NK-92 treated with Interleukin-12 subunit alpha and Interleukin-12 subunit beta, amount 100 ng/mL, for 24 hours (cell line): ENCODE measurements at regions not wholly inside any gene's neighbourhood (a gene's known extent, or its start where the extent isn't known, plus 50 kb on each side); places are given as distances from the start of the nearest gene placed in this dataset.

Experiments
- DNase-seq: peaks from one replicate; lab custom pipeline; 2025; lab: John Stamatoyannopoulos, UW

DNA sequence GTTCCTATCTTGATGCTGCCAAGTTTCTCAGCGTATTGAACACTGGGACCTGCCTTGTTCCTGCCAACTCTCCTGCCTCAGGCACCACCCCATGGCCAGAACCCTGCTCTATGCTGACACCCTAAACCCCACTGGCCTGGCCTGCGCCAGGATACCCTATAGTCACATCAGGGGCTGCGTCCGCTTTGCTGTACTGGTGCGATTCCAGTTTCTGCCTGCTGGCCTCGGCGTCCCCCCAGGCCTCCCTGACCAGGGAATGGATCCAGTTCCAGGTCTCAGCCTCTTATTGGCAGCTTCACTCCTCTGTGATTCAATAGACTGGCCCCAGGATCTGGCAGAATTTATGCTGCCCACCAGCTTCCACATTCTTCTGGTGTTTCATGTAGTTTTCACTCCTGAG lies 55.0 kb downstream of the GPR6 start:
- no peak for DNase-seq

DNA sequence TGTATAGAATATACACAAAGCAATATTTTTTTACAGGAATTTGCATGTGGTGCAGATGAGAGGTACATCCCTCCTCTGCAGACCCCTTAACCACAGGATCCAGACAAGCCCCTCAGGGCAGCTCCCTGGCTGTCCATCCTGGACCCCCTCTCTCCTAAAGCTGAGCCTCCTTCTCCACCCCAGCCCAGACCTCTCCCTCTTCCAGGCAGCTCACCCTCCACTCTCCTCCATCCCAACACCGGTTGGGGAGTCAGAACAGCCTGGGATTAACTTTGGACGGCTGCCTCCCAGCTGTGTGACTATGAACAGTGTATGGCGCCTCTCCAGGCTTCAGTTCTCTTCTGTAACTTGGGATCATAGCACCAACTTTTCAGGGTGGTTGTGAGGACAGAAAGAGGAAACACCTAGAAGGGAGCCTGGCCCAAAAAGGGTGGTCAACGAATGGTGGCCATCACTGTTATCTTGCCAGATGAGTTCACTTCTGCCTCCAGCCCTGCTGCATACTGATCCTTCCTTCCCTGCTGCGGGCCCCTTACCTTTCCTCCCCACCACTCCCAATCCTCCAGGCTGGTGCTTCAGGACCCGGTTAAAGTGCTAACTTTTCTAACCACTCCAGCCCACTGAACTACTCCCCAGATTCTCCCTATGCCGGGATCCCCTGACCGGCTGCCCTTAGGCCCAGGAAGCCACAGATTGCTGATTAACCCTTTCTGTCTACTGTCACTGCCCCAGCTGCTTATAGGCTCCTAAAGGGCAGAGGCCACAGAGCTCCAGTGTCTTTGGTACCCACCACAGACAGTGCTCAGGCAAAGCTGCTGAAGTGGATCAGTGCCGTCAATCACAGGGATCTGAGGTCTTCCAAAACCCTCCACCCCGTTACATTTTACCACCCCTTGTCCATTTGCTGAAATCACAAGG lies 55.9 kb downstream of the GPR6 start:
- no peak for DNase-seq

- no peak for DNase-seq
Measured at GRCh38 chr6:110034667-110035036, 56.5 kb downstream of the GPR6 start.

DNA sequence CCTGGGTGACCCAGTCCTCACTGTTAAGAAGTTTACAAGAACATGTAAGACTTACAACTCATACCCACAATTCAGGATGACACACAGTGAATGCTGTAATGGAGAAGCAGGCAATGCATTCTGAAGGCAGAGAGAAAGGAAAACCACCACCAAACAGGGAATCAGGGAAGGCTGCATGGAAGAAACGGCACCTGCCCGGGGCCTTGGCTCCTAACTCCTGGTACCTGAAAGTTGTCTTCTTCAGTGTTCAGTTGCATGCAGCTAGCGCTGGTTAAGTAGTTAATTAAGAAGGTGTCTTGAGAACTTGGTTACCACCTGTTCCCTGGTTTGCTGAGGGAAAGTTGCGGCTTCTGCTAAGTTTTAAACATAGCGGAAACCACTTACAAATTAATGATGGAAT lies 57.2 kb downstream of the GPR6 start:
- no peak for DNase-seq

DNA sequence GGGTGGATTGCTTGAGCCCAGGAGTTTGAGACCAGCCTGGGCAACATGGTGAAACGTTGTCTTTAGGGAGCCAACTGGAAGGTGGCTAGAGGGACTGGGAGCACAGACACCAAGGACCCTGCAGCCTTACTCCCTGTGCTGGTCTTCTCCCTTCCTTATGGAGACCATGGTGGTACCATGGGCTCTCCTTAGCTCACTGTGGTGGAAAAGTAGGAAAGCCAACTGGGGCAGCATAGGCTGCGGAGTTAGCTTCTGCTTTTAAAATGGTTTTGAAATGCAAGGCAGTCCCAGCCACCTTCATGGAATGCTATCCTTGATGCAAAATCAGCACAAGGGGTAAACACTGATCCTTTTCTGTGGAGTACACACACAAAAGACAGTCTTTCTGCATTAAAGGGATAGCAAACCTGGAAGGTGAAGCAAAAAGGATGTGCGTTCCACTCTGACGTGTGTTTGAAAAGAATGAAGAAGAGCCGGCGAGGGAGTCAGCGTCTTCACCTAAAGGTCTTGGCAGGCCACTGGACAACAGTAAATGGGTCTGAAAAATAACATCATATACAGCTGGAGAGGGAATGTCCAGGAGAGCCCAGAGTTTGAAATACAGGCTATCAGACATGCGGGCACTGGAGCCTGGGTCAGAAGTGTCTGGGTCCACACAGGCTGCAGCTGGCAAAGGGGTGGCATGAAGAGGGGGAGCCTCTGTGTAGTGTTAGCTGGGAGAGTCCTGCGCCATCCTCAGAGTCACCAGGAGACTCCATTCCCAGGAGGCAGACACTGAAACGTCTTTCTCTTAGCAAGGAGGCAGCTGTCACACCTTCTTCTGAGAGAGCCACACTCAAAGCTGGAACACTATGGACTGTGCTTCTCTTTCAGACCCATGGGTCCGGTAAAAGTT lies 58.5 kb downstream of the GPR6 start:
- no peak for DNase-seq

DNA sequence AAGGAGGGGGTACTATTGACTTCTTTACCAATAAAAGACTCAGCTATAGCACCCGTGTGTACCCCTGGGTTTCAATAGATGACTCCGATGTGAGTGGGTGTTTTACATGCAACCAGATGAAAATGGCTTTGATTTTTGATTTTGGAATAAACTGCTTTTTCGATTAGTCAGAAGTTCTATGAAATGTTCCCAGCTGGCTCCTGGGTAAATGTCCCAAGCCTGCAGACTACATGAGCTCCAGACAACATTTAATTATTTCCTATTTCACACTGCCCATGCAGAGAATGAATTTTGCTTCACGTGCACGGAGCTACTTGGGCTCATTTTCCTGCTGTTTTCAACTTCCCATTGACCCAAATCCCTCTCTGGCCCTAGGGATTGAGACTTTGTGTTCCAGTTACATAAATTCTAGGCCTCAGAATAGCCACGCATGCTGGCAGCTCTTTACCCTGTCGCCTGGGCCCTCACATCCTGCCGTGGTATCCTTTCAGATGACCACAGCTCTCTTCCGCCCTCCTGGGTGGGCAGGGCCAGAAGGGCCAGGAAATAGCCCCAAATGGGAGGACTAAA lies 59.7 kb downstream of the GPR6 start:
- DNase-seq = no peak

DNA sequence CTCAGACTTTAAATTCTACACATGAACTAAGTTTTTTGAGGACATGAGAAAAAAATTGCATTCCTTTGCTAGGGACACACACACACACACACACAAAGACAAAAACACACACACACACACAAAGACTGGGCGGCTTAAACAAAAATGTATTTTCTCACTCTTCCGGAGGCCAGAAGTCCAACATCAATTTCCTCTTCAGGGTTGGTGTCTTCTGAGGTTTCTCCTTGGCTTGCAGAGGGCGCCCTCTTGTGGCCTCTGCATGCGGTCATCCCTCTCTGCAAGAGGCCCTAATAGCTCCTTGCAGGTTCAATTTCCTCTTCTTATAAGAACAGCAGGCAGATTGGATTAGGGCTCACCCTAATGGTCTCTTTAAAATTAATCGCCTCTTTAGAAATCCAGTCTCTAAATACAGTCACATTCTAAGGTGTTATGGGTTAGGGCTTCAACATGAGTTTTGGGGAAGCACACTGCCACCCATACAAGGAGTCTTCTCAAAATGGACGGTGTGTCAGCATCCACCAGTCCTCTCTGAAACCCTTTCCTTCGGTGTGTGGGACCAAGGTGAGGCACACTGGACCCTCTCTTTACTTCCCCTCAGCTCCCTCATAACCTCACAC lies 61.4 kb downstream of the GPR6 start:
- peak; percentile 29 for DNase-seq

- DNase-seq = no peak
Measured at GRCh38 chr6:110039981-110040383, 61.9 kb downstream of the GPR6 start.

DNA sequence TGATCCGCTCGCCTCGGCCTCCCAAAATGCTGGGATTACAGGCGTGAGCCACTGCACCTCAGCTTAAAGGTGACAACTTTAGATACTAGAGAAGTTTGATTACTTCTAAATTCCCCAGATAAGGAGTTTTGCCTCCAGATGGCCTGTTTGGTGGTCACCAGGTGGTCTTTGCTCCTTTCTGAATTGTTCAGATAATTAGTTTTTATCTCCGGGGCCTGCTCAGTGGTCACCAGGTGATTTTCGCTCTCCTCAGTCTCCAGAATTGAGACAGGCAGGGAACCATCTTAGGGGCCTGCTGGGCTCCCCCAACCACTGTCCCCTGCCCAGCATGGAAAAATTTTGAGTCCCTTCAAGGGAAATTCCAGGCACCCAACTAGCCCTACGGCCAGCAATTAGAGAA lies 62.6 kb downstream of the GPR6 start:
- no peak for DNase-seq

GRCh38 chr6:110041126-110041525 lies 63.0 kb downstream of the GPR6 start:
- DNase-seq = no peak

DNA sequence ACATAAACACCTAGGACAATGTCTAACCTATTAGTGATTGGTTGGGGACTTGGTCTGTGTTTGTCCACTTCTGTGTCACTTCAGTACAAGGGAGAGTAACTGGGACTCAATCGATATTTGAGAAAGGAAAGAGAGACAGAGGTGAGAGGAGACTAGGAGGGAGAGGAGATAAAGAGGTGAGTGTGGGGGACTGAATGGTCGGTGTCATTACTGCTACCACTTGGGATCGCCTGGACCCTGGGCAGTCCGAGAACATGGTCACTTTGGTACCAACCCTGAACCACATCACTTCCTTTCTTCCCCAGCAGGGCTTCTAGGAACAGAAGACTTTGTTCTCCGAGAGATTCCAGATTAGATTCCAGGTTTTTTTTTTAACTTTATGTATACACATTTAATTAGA lies 63.7 kb downstream of the GPR6 start:
- DNase-seq = no peak

DNA sequence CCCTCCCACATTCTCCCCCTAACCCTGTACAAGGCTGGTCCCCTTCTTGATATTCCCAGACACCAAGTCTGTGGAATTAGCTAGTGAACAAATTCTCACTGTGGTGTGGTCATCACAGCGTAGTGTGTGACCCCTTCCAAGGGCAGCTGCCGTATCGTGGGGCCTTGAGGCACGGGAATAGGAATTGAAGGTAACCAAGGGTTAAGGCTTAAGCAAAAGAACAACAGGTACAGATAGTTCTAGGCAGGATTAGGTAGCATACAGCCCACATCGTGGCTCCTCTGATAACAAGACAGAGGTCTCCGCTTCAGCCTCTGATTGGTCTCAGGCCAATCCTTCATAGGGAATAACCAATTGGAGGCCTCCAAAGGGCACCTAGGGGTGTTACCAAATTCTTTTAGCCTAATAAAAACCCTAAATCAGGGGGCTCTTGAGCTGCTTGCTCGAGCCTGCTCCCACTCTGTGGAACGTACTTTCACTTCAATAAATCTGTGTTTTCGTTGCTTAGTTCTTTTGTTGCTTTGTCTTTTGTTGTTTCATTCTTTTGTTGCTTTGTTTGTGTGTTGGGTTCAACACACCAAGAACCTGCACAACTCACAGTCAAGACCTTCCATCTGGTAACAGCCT lies 64.7 kb downstream of the GPR6 start:
- DNase-seq = no peak

DNA sequence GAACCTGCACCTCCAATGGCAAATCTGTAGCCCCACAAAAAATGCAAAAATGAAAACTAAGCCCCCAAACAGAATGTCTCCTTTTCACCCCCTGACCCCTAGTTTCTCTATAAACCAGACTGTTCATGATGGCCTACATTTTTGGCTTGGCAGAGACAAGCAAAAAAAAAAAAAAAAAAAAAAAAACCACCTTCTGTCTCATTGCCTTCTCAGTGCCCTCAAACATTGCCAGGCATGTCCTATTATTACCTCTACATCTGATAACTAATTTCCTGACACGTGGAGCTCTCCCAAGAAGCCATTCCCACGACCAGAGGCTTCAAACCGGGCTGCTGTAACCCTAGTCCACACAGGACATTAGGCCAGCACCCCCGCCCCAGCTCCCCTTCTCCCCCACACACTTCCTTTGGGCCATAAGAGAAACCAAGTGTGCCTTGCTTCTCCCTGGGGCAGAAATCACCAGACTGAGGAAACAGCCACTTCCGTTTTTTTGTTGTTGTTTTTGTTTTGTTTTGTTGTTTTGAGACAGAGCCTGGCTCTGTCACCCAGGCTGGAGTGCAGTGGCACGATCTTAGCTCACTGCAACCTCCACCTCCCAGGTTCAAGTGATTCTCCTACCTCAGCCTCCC lies 65.4 kb downstream of the GPR6 start:
- no peak for DNase-seq

DNA sequence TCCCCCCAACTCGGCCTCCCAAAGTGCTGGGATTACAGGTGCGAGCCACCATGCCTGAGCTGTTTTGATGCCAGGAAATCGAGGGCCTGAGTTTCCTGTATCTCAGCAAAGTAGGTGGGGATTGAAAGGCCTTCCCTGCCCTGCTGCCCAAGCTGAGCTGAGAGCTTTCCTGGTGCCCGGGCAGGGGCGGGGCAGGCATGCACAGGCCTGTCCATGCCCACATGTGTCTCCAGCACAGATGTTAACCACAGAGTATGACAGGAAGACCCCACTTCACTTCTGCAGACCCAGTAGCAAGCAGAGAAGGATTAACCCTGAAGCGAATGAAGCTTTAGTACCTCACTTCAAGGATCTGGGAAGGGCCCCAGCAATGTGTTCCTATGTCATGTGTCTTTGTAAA lies 66.0 kb downstream of the GPR6 start:
- DNase-seq = no peak

DNA sequence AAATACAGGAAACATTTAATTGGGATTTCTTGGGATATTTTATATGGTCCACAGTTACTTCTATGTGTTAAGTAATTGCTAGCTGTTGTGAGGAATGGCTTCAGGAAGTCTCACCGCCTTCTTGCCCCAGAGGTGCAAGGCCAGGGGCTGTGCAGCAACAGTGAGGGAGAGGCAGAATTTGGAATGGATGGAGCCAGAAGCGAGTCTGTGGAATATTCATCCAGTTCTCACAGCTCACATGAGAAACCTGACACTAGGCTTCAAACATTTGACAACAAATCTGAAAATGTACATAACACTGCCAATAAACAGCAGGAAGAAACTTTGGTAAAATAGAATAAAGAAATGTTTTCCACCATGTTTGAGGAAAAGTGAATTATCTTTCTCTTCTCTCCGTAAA lies 66.5 kb downstream of the GPR6 start:
- no peak for DNase-seq

DNA sequence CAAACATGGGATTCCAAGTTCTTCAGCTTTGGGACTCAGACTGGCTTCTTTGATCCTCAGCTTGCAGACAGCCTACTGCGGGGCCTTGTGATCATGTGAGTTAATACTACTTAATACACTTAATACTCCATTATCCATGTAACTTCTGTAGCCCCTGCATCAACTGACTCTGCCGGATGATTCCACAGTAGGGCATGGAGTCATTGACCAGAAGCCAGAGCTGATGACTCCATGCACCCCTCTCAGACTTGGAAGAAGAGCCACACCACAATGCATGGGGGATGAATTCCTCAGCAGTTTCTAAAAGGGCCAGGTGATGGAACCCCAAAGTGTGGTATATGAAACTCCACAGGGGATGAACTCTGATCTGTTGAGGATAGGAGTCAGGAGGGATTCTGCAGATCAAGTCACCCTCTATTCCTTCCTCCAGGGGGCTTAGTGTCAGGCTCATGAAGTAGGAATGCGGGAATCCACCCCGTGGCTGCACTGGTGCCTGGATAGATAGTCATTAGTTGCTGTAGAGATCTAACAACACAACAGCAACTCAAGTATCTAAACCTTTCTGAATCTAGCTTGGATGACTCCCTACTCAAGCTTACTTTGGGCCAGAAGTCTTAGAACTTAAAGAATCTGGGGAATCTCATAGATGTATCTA lies 70.2 kb downstream of the GPR6 start:
- DNase-seq = no peak

DNA sequence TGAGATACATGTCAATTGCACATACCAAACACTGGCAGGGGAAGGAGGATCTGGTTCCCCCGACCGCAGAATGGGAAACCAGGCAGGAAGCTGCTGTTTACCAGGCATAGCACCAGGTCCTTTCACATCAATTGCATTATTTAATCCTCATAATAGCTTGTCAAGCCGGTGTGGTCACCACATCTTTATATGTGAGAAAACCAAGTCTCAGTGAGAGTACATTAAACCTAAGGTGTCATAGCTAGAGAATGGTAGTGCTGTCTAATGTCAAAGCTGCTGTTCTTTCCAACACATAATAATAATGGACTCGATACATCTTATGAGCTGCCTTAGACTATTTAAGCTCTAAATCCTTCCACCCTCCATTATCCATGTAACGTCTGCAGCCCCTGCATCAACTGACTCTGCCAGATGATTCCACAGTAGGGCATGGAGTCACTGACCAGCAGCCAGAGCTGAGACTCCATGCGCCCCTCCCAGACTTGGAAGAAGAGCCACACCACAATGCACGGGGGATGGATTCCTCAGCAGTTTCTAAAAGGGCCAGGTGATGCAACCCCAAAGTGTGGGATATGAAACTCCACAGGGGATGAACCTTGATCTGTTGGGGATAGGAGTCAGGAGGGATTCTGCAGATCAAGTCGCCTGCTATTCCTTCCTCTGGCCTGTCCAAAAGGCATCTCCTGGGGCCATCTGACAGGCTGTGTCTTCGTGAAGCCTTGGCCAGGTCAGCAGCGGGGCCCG lies 71.8 kb downstream of the GPR6 start:
- DNase-seq = no peak
